ENCODE measurements at regions not wholly inside any gene's neighbourhood (a gene's known extent, or its start where the extent isn't known, plus 50 kb on each side); places are given as distances from the start of the nearest gene placed in this dataset.
"Not testable (repeated sequence)": the region's sequence is repeated elsewhere in the genome, so short reads cannot be mapped to it uniquely, and the experiment has no call there.

GRCh38 chr15:58369261-58369701 lies 62.5 kb upstream of the LIPC start:
- ATAC-seq (replicated peaks in 6 of 8): peak in 6 of 8 experiments; percentile 32 to 72 (median 58)
- no peak overlapping the region for H3K27ac ChIP-seq
- 50 to 100% (median 78%) methylated on average over 1 to 4 of the region's 5 CpGs; no CpG with 5 or more reads in 4 of the 10 experiments for WGBS, 10 experiments
- H3K4me3 ChIP-seq: no peak overlapping the region
- in situ Hi-C loops (cut with MboI; ENCODE audit: low pct_unique_long_range_greater_than_20kb in 2 of 9, low sequenced_read_pairs in 9 of 9, unreplicated experiment in 9 of 9): no loop called here
- no peaks in the 10 kb centered on the region for H3K4me1 ChIP-seq (replicated peaks in 1 of 2)

GRCh38 chr15:58369956-58370355 lies 61.8 kb upstream of the LIPC start:
- WGBS, 10 experiments: 31 to 93% (median 79%) methylated on average over 1 to 3 of the region's 3 CpGs; no CpG with 5 or more reads in 2 of the 10 experiments
- H3K4me3 ChIP-seq: no peak overlapping the region
- H3K4me1 ChIP-seq (replicated peaks in 1 of 2): no peaks in the 10 kb centered on the region
- ATAC-seq (replicated peaks in 6 of 8): no peak
- no peak overlapping the region for H3K27ac ChIP-seq
- in situ Hi-C loops (cut with MboI; ENCODE audit: low pct_unique_long_range_greater_than_20kb in 2 of 9, low sequenced_read_pairs in 9 of 9, unreplicated experiment in 9 of 9): no loop called here

- ATAC-seq (replicated peaks in 6 of 8): peak in 2 of 8 experiments; percentile 12 to 14
- in situ Hi-C loops (cut with MboI; ENCODE audit: low pct_unique_long_range_greater_than_20kb in 2 of 9, low sequenced_read_pairs in 9 of 9, unreplicated experiment in 9 of 9): no loop called here
- Histone ChIP-seq H3K27ac (no peak overlapping the region), H3K4me3 (no peak overlapping the region), H3K4me1 (replicated peaks in 1 of 2) (no peaks in the 10 kb centered on the region)
- 58 to 100% (median 71%) methylated on average over 1 to 3 of the region's 3 CpGs; no CpG with 5 or more reads in 3 of the 10 experiments for WGBS, 10 experiments
Measured at GRCh38 chr15:58374147-58374546, 57.6 kb upstream of the LIPC start.

- 33 to 100% (median 67%) methylated on average over 1 to 2 of the region's 2 CpGs; no CpG with 5 or more reads in 2 of the 10 experiments for WGBS, 10 experiments
- Histone ChIP-seq H3K4me3 (no peak overlapping the region), H3K27ac (no peak overlapping the region), H3K4me1 (replicated peaks in 1 of 2) (no peaks in the 10 kb centered on the region)
- ATAC-seq (replicated peaks in 6 of 8): no peak
- in situ Hi-C loops (cut with MboI; ENCODE audit: low pct_unique_long_range_greater_than_20kb in 2 of 9, low sequenced_read_pairs in 9 of 9, unreplicated experiment in 9 of 9): no loop called here
Measured at GRCh38 chr15:58377193-58377592, 54.6 kb upstream of the LIPC start.

- WGBS, 10 experiments: 62 to 100% (median 91%) methylated on average over 2 to 6 of the region's 6 CpGs
- in situ Hi-C loops (cut with MboI; ENCODE audit: low pct_unique_long_range_greater_than_20kb in 2 of 9, low sequenced_read_pairs in 9 of 9, unreplicated experiment in 9 of 9): no loop called here
- no peak overlapping the region for H3K4me3 ChIP-seq
- ATAC-seq (replicated peaks in 6 of 8): peak in 2 of 8 experiments; percentile 68 to 79
- H3K4me1 ChIP-seq (replicated peaks in 1 of 2): no peaks in the 10 kb centered on the region
- no peak overlapping the region for H3K27ac ChIP-seq
Measured at GRCh38 chr15:58378241-58379085, 53.3 kb upstream of the LIPC start.

GRCh38 chr15:58379454-58379853 lies 52.3 kb upstream of the LIPC start:
- H3K27ac ChIP-seq; in situ Hi-C loops (cut with MboI; ENCODE audit: low pct_unique_long_range_greater_than_20kb in 2 of 9, low sequenced_read_pairs in 9 of 9, unreplicated experiment in 9 of 9); H3K4me1 ChIP-seq (replicated peaks in 1 of 2); ATAC-seq (replicated peaks in 6 of 8); H3K4me3 ChIP-seq: not testable (repeated sequence)

- H3K27ac ChIP-seq: no peak overlapping the region
- 25 to 100% (median 76%) methylated on average over 1 to 4 of the region's 4 CpGs for WGBS, 10 experiments
- ATAC-seq (replicated peaks in 6 of 8): no peak
- H3K4me3 ChIP-seq: no peak overlapping the region
- in situ Hi-C loops (cut with MboI; ENCODE audit: low pct_unique_long_range_greater_than_20kb in 2 of 9, low sequenced_read_pairs in 9 of 9, unreplicated experiment in 9 of 9): no loop called here
- H3K4me1 ChIP-seq (replicated peaks in 1 of 2): no peaks in the 10 kb centered on the region
Measured at GRCh38 chr15:58380280-58380945, 51.4 kb upstream of the LIPC start.

GRCh38 chr15:58381697-58382096 lies 50.1 kb upstream of the LIPC start:
- Histone ChIP-seq H3K27ac (no peak overlapping the region), H3K4me1 (replicated peaks in 1 of 2) (no peaks in the 10 kb centered on the region), H3K4me3 (no peak overlapping the region)
- WGBS, 10 experiments: 87 to 100% (median 96%) methylated on average over 1 to 4 of the region's 4 CpGs; no CpG with 5 or more reads in 4 of the 10 experiments
- ATAC-seq (replicated peaks in 6 of 8): no peak
- in situ Hi-C loops (cut with MboI; ENCODE audit: low pct_unique_long_range_greater_than_20kb in 2 of 9, low sequenced_read_pairs in 9 of 9, unreplicated experiment in 9 of 9): no loop called here
